ENCODE measurements at regions not wholly inside any gene's neighbourhood (a gene's known extent, or its start where the extent isn't known, plus 50 kb on each side); places are given as distances from the start of the nearest gene placed in this dataset.
A peak's percentile ranks its signal among the peaks of the same experiment; 100 is the strongest.

- Mint-ChIP-seq H3K9me3 (no peaks in the 10 kb centered on the region), H3K27me3 (ENCODE audit: low read depth) (no peaks in the 10 kb centered on the region), H3K27ac (no peak overlapping the region), H3K4me1 (peaks cover 9% of the 10 kb centered on the region), H3K4me3 (no peak overlapping the region), H3K36me3 (ENCODE audit: low read depth) (no peaks in the 10 kb centered on the region)
- TF ChIP-seq CTCF (IDR thresholded peaks at IDR 0.05; ENCODE audit: unreplicated experiment in 3 of 3) = no peak
Measured at GRCh38 chr13:21932578-21932977, 261.7 kb downstream of the FGF9 start.

- Mint-ChIP-seq H3K4me1 (peaks cover 14% of the 10 kb centered on the region), H3K4me3 (no peak overlapping the region), H3K27ac (no peak overlapping the region), H3K9me3 (no peaks in the 10 kb centered on the region), H3K27me3 (ENCODE audit: low read depth) (no peaks in the 10 kb centered on the region), H3K36me3 (ENCODE audit: low read depth) (no peaks in the 10 kb centered on the region)
- no peak for TF ChIP-seq CTCF (IDR thresholded peaks at IDR 0.05; ENCODE audit: unreplicated experiment in 3 of 3)
Measured at GRCh38 chr13:21932996-21933395, 262.1 kb downstream of the FGF9 start.

GRCh38 chr13:21934284-21934683, 263.4 kb downstream of the FGF9 start:
- H3K27me3 Mint-ChIP-seq (ENCODE audit: low read depth) = peaks cover 2% of the 10 kb centered on the region
- TF ChIP-seq CTCF (IDR thresholded peaks at IDR 0.05; ENCODE audit: unreplicated experiment in 3 of 3) = no peak
- no peaks in the 10 kb centered on the region for H3K36me3 Mint-ChIP-seq (ENCODE audit: low read depth)
- no peaks in the 10 kb centered on the region for H3K9me3 Mint-ChIP-seq
- H3K27ac Mint-ChIP-seq = no peak overlapping the region
- peaks cover 24% of the 10 kb centered on the region for H3K4me1 Mint-ChIP-seq
- no peak overlapping the region for H3K4me3 Mint-ChIP-seq

GRCh38 chr13:21936674-21937073, 265.8 kb downstream of the FGF9 start:
- Mint-ChIP-seq H3K27ac (no peak overlapping the region), H3K9me3 (no peaks in the 10 kb centered on the region), H3K27me3 (ENCODE audit: low read depth) (peaks cover 4% of the 10 kb centered on the region), H3K36me3 (ENCODE audit: low read depth) (no peaks in the 10 kb centered on the region), H3K4me3 (no peak overlapping the region), H3K4me1 (peaks cover 27% of the 10 kb centered on the region)
- TF ChIP-seq CTCF (IDR thresholded peaks at IDR 0.05; ENCODE audit: unreplicated experiment in 3 of 3) = no peak

GRCh38 chr13:21938168-21938567, 267.3 kb downstream of the FGF9 start:
- peak overlapping the region in 1 of 3 experiments; percentile 16 for H3K27ac Mint-ChIP-seq

More at GRCh38 chr13:21938168-21938567, 267.3 kb downstream of the FGF9 start:
- peaks cover 7% of the 10 kb centered on the region for H3K9me3 Mint-ChIP-seq
- no peak overlapping the region for H3K4me3 Mint-ChIP-seq
- peaks cover 4% of the 10 kb centered on the region for H3K27me3 Mint-ChIP-seq (ENCODE audit: low read depth)
- no peaks in the 10 kb centered on the region for H3K36me3 Mint-ChIP-seq (ENCODE audit: low read depth)
- no peak for TF ChIP-seq CTCF (IDR thresholded peaks at IDR 0.05; ENCODE audit: unreplicated experiment in 3 of 3)
- H3K4me1 Mint-ChIP-seq = peaks cover 27% of the 10 kb centered on the region

All from nephron (organoid).